ENCODE measurements at regions not wholly inside any gene's neighbourhood (a gene's known extent, or its start where the extent isn't known, plus 50 kb on each side); places are given as distances from the start of the nearest gene placed in this dataset.

DNA sequence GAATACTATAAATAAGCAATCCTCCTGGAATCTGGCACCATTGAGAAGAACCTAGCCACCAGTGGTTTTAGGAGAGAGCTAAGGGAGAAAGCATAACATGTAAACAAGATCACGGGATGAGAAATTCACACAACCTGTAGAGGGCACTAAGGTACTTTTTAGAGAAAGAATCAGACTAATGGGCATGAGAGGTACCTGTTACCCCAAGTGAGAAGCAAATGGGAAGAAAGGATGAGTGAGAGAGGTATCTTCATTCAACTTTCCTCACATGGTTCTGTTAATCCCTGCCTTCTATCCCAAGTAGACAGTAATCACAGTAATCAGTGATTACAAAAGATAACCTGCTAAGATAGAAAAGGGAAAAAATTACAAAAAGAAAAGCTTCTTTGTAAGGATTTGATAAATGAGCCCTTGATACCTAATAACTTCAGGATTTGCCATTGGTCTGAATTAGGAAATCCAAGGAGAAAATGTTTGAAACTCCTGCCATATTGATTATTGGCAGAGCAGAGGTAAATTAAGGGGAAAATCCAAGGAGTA lies 251.1 kb upstream of the ADGRL2 start:
- Mint-ChIP-seq H3K27ac (no peak overlapping the region), H3K4me3 (no peak overlapping the region), H3K9me3 (peaks cover 2 to 27% (median 6%) of the 10 kb centered on the region in 5 donors), H3K27me3 (no peaks in the 10 kb centered on the region), H3K36me3 (no peaks in the 10 kb centered on the region), H3K4me1 (no peaks in the 10 kb centered on the region)
- H3K27ac ChIP-seq (ENCODE audit: low read depth, low read length): no peak overlapping the region
- no peak for DNase-seq
- H3K27me3 ChIP-seq (ENCODE audit: insufficient read depth, low read length, poor library complexity, severe bottlenecking): no peaks in the 10 kb centered on the region
- H3K4me3 ChIP-seq (ENCODE audit: low read length): no peak overlapping the region
- H3K36me3 ChIP-seq (ENCODE audit: insufficient read depth, low read length): no peaks in the 10 kb centered on the region
- ChIA-PET CTCF (no interaction called here), POLR2A (no interaction called here)
- no peaks in the 10 kb centered on the region for H3K9me3 ChIP-seq (ENCODE audit: low read length)
- H3K4me1 ChIP-seq (ENCODE audit: insufficient read depth, low read length): no peaks in the 10 kb centered on the region

- H3K27ac Mint-ChIP-seq: no peak overlapping the region
- no peaks in the 10 kb centered on the region for H3K4me1 Mint-ChIP-seq
- CTCF ChIA-PET: no interaction called here
- H3K9me3 Mint-ChIP-seq: peaks cover 2 to 24% (median 4%) of the 10 kb centered on the region in 5 donors
- DNase-seq: no peak
- no peaks in the 10 kb centered on the region for H3K4me1 ChIP-seq (ENCODE audit: insufficient read depth, low read length)
- H3K27ac ChIP-seq (ENCODE audit: low read depth, low read length): no peak overlapping the region
- H3K36me3 ChIP-seq (ENCODE audit: insufficient read depth, low read length): no peaks in the 10 kb centered on the region
- no peak overlapping the region for H3K4me3 Mint-ChIP-seq
- H3K36me3 Mint-ChIP-seq: no peaks in the 10 kb centered on the region
- no peaks in the 10 kb centered on the region for H3K9me3 ChIP-seq (ENCODE audit: low read length)
- no peaks in the 10 kb centered on the region for H3K27me3 Mint-ChIP-seq
- H3K4me3 ChIP-seq (ENCODE audit: low read length): no peak overlapping the region
- no peaks in the 10 kb centered on the region for H3K27me3 ChIP-seq (ENCODE audit: insufficient read depth, low read length, poor library complexity, severe bottlenecking)
- POLR2A ChIA-PET: no interaction called here
Observed at GRCh38 chr1:81548918-81549587, 251.7 kb upstream of the ADGRL2 start.

DNA sequence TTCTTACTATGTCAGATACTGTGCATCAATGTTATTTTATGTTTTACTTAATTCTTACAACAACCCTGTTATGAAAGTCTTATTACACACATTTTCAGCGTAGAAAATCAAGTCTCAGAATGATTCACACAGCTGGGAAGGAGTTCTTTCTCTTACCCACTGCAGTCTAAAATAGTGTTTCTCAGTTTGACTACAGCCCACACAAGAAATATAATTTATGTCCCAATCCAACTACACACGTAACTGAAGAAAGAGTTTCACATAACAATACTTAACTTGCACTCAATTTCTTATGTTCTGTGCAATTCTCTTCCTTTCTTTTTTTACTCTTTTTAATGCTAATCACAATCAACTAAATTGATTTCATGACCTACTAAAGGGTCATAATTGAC lies 252.8 kb upstream of the ADGRL2 start:
- DNase-seq: no peak
- no peaks in the 10 kb centered on the region for H3K4me1 Mint-ChIP-seq
- POLR2A ChIA-PET: no interaction called here

DNA sequence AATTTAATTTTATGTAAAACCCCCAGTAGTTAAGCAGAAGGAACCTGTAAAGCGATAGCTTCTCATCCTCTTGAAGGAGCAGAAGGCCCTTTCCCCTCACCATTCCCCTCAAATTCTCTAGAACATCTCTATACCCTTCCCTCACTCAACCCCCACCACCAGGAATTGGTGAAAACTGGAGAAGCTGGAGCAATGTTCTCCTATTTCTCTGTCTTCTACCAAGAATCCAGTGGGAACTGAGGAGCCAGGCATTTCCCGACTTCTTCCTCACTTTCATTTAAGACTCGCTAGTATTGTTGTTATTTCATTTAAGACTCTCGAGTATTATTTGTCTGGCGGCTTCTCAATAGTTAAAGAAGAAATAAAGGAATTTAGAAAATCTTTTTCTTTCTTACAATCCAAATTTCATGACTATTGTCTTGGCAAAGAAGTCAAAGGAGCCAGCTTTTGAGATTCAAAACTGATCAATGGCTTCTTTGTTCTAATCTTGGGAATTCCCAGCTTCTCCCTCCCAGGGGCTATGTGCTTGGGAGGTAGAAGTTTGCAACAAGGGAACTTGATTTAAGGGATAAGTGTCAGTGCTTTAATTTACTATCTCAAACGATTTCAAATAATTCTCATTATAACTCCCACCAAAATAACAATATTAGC lies 253.3 kb upstream of the ADGRL2 start:
- Histone ChIP-seq H3K27me3 (ENCODE audit: insufficient read depth, low read length, poor library complexity, severe bottlenecking) (no peaks in the 10 kb centered on the region), H3K36me3 (ENCODE audit: insufficient read depth, low read length) (no peaks in the 10 kb centered on the region), H3K9me3 (ENCODE audit: low read length) (no peaks in the 10 kb centered on the region), H3K27ac (ENCODE audit: low read depth, low read length) (no peak overlapping the region), H3K4me3 (ENCODE audit: low read length) (no peak overlapping the region), H3K4me1 (ENCODE audit: insufficient read depth, low read length) (no peaks in the 10 kb centered on the region)
- no peak for DNase-seq
- H3K27me3 Mint-ChIP-seq: no peaks in the 10 kb centered on the region
- H3K4me1 Mint-ChIP-seq: no peaks in the 10 kb centered on the region
- H3K4me3 Mint-ChIP-seq: no peak overlapping the region
- H3K27ac Mint-ChIP-seq: no peak overlapping the region
- POLR2A ChIA-PET: no interaction called here
- H3K9me3 Mint-ChIP-seq: peaks cover 2 to 24% (median 5%) of the 10 kb centered on the region in 5 donors
- H3K36me3 Mint-ChIP-seq: no peaks in the 10 kb centered on the region
- CTCF ChIA-PET: no interaction called here

More for the DNA sequence above, 252.8 kb upstream of the ADGRL2 start:
- CTCF ChIA-PET: no interaction called here
- H3K36me3 Mint-ChIP-seq: no peaks in the 10 kb centered on the region
- Histone ChIP-seq H3K4me1 (ENCODE audit: insufficient read depth, low read length) (no peaks in the 10 kb centered on the region), H3K9me3 (ENCODE audit: low read length) (no peaks in the 10 kb centered on the region), H3K4me3 (ENCODE audit: low read length) (no peak overlapping the region), H3K27me3 (ENCODE audit: insufficient read depth, low read length, poor library complexity, severe bottlenecking) (no peaks in the 10 kb centered on the region), H3K27ac (ENCODE audit: low read depth, low read length) (no peak overlapping the region), H3K36me3 (ENCODE audit: insufficient read depth, low read length) (no peaks in the 10 kb centered on the region)
- no peaks in the 10 kb centered on the region for H3K27me3 Mint-ChIP-seq
- no peak overlapping the region for H3K4me3 Mint-ChIP-seq
- H3K9me3 Mint-ChIP-seq: peaks cover 2 to 24% (median 5%) of the 10 kb centered on the region in 5 donors
- H3K27ac Mint-ChIP-seq: no peak overlapping the region

GRCh38 chr1:81545734-81546133 lies 255.0 kb upstream of the ADGRL2 start:
- Histone ChIP-seq H3K4me1 (ENCODE audit: insufficient read depth, low read length) (no peaks in the 10 kb centered on the region), H3K27me3 (ENCODE audit: insufficient read depth, low read length, poor library complexity, severe bottlenecking) (no peaks in the 10 kb centered on the region), H3K36me3 (ENCODE audit: insufficient read depth, low read length) (no peaks in the 10 kb centered on the region), H3K27ac (ENCODE audit: low read depth, low read length) (no peak overlapping the region), H3K4me3 (ENCODE audit: low read length) (no peak overlapping the region), H3K9me3 (ENCODE audit: low read length) (no peaks in the 10 kb centered on the region)
- H3K4me3 Mint-ChIP-seq: no peak overlapping the region
- H3K27me3 Mint-ChIP-seq: no peaks in the 10 kb centered on the region
- peaks cover 2 to 17% (median 5%) of the 10 kb centered on the region in 5 donors for H3K9me3 Mint-ChIP-seq
- H3K36me3 Mint-ChIP-seq: no peaks in the 10 kb centered on the region
- no peak overlapping the region for H3K27ac Mint-ChIP-seq
- POLR2A ChIA-PET: no interaction called here
- DNase-seq: no peak
- CTCF ChIA-PET: no interaction called here
- H3K4me1 Mint-ChIP-seq: no peaks in the 10 kb centered on the region

GRCh38 chr1:81543764-81544163 lies 257.0 kb upstream of the ADGRL2 start:
- Histone ChIP-seq H3K27me3 (ENCODE audit: insufficient read depth, low read length, poor library complexity, severe bottlenecking) (no peaks in the 10 kb centered on the region), H3K4me1 (ENCODE audit: insufficient read depth, low read length) (no peaks in the 10 kb centered on the region), H3K9me3 (ENCODE audit: low read length) (no peaks in the 10 kb centered on the region), H3K27ac (ENCODE audit: low read depth, low read length) (no peak overlapping the region), H3K36me3 (ENCODE audit: insufficient read depth, low read length) (no peaks in the 10 kb centered on the region), H3K4me3 (ENCODE audit: low read length) (no peak overlapping the region)
- Mint-ChIP-seq H3K27me3 (no peaks in the 10 kb centered on the region), H3K36me3 (no peaks in the 10 kb centered on the region), H3K4me1 (no peaks in the 10 kb centered on the region), H3K9me3 (peaks cover 2 to 28% (median 5%) of the 10 kb centered on the region in 5 donors), H3K4me3 (no peak overlapping the region), H3K27ac (no peak overlapping the region)
- DNase-seq: no peak
- POLR2A ChIA-PET: no interaction called here
- CTCF ChIA-PET: no interaction called here

GRCh38 chr1:81542196-81542595 lies 258.5 kb upstream of the ADGRL2 start:
- H3K27ac ChIP-seq (ENCODE audit: low read depth, low read length): no peak overlapping the region
- H3K27ac Mint-ChIP-seq: no peak overlapping the region
- no peak for DNase-seq
- H3K4me1 ChIP-seq (ENCODE audit: insufficient read depth, low read length): no peaks in the 10 kb centered on the region
- no peaks in the 10 kb centered on the region for H3K27me3 ChIP-seq (ENCODE audit: insufficient read depth, low read length, poor library complexity, severe bottlenecking)
- no peaks in the 10 kb centered on the region for H3K27me3 Mint-ChIP-seq
- ChIA-PET POLR2A (no interaction called here), CTCF (no interaction called here)
- H3K4me3 ChIP-seq (ENCODE audit: low read length): no peak overlapping the region
- H3K9me3 Mint-ChIP-seq: peaks cover 4 to 19% (median 6%) of the 10 kb centered on the region in 5 donors
- H3K36me3 Mint-ChIP-seq: no peaks in the 10 kb centered on the region
- H3K9me3 ChIP-seq (ENCODE audit: low read length): no peaks in the 10 kb centered on the region
- no peak overlapping the region for H3K4me3 Mint-ChIP-seq
- H3K4me1 Mint-ChIP-seq: no peaks in the 10 kb centered on the region
- H3K36me3 ChIP-seq (ENCODE audit: insufficient read depth, low read length): no peaks in the 10 kb centered on the region

- Mint-ChIP-seq H3K27ac (no peak overlapping the region), H3K4me1 (no peaks in the 10 kb centered on the region), H3K4me3 (no peak overlapping the region), H3K9me3 (peaks cover 2 to 24% (median 7%) of the 10 kb centered on the region in 5 donors), H3K27me3 (no peaks in the 10 kb centered on the region), H3K36me3 (no peaks in the 10 kb centered on the region)
- Histone ChIP-seq H3K27me3 (ENCODE audit: insufficient read depth, low read length, poor library complexity, severe bottlenecking) (no peaks in the 10 kb centered on the region), H3K4me3 (ENCODE audit: low read length) (no peak overlapping the region), H3K27ac (ENCODE audit: low read depth, low read length) (no peak overlapping the region), H3K4me1 (ENCODE audit: insufficient read depth, low read length) (no peaks in the 10 kb centered on the region), H3K9me3 (ENCODE audit: low read length) (no peaks in the 10 kb centered on the region), H3K36me3 (ENCODE audit: insufficient read depth, low read length) (no peaks in the 10 kb centered on the region)
- ChIA-PET CTCF (no interaction called here), POLR2A (no interaction called here)
- no peak for DNase-seq
Observed at GRCh38 chr1:81540216-81540615, 260.5 kb upstream of the ADGRL2 start.
